ENCODE measurements at regions not wholly inside any gene's neighbourhood (a gene's known extent, or its start where the extent isn't known, plus 50 kb on each side); places are given as distances from the start of the nearest gene placed in this dataset.

DNA sequence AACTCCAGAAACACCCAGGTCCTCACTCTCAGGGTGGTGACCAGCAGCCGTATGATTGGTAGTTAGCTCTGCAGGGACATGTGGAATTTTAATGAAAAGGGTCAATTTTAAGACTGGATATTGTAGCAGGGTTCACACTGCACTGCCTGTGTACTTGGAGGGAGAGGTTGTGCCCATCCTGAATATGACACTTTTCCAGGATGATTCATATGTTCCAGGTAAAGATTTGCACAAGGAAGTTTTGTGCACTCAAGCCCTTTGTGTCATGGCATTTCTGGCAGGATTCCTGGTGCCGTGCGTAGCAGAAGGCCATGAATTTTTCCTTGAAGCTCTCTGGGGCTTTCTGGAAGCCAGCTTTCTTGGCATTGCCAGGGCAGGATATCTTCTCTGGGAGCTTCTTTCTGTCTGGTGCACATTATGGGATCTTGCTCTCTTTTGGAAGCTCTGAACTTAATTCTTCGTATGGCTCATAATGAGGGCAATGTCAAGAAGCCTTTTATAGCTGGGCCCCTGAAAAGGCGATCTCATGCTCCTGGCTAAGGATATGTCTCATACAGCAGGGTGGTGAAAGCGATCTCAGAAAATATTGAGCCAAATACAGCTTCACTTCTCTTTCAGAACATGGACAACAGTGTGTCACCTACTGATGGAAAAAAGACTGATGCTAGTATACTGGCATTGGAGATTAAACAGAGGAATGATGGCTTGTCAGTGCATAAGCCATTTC, 1133.9 kb downstream of the AACS start:
- Histone ChIP-seq H3K4me1 (ENCODE audit: control insufficient read depth in 1 of 2, low read depth in 2 of 2) (no peaks in the 10 kb centered on the region), H3K4me3 (no peak overlapping the region), H3K9me3 (no peaks in the 10 kb centered on the region), H3K27ac (no peak overlapping the region), H3K27me3 (replicated peaks; ENCODE audit: insufficient read depth) (no peaks in the 10 kb centered on the region), H3K36me3 (no peaks in the 10 kb centered on the region)
- TF ChIP-seq, protein P1, sequence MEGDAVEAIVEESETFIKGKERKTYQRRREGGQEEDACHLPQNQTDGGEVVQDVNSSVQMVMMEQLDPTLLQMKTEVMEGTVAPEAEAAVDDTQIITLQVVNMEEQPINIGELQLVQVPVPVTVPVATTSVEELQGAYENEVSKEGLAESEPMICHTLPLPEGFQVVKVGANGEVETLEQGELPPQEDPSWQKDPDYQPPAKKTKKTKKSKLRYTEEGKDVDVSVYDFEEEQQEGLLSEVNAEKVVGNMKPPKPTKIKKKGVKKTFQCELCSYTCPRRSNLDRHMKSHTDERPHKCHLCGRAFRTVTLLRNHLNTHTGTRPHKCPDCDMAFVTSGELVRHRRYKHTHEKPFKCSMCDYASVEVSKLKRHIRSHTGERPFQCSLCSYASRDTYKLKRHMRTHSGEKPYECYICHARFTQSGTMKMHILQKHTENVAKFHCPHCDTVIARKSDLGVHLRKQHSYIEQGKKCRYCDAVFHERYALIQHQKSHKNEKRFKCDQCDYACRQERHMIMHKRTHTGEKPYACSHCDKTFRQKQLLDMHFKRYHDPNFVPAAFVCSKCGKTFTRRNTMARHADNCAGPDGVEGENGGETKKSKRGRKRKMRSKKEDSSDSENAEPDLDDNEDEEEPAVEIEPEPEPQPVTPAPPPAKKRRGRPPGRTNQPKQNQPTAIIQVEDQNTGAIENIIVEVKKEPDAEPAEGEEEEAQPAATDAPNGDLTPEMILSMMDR (IDR thresholded peaks at IDR 0.05), result no peak
- ATAC-seq (ENCODE audit: insufficient number of reproducible peaks, low FRiP score, low read depth) (no peak), DNase-seq (ENCODE audit: low spot score) (no peak)

DNA sequence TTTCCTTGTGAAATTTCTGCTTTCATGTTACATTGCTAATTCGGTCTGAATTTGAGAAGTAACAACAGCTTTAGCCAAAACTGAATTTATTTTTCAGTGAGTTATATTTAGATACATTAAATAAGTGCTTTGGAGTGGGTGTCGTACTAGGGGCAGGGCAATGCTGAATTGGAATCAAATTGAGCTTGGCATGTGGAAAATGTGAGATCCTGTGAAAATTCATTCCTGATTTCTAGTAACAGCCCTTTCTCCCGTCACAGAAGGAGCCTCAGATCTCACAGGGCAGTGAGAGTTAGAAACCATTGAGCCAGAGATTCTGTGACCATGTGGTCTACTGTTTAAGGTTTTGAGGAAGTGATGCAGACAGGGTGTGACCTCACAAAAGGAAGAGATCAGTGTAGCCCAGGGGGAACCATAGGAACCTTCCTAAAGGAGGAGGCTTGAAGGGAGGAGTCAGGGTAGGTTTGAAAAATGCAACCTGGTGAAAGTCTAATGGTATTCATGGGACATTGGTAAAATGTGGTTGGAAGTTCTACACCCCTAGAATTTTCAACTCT, 1136.8 kb downstream of the AACS start:
- ATAC-seq (ENCODE audit: insufficient number of reproducible peaks, low FRiP score, low read depth) (no peak), DNase-seq (ENCODE audit: low spot score) (no peak)
- Histone ChIP-seq H3K27ac (no peak overlapping the region), H3K4me3 (no peak overlapping the region), H3K36me3 (no peaks in the 10 kb centered on the region), H3K9me3 (no peaks in the 10 kb centered on the region), H3K4me1 (ENCODE audit: control insufficient read depth in 1 of 2, low read depth in 2 of 2) (no peaks in the 10 kb centered on the region), H3K27me3 (replicated peaks; ENCODE audit: insufficient read depth) (no peaks in the 10 kb centered on the region)
- TF ChIP-seq, protein P1 (IDR thresholded peaks at IDR 0.05), result no peak

DNA sequence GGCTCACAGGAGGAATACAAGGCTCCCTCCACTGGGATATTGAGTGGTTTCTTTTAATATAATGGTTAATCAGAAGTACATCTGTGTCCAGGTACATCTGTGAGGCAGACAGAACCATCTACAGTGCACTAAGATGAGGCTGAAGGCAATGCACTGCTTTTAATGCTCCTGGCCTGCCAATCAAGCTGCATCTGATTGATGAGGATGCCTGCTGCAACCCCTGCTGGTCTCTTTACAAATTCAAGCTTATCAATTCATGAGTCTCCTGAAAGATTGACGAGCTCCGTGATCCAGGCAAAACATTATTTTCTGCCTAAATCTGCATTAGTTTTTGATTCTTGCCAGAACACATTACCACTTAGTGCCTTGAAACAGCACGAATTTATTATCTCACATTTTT, 1139.1 kb downstream of the AACS start:
- Histone ChIP-seq H3K4me1 (ENCODE audit: control insufficient read depth in 1 of 2, low read depth in 2 of 2) (no peaks in the 10 kb centered on the region), H3K4me3 (no peak overlapping the region), H3K36me3 (no peaks in the 10 kb centered on the region), H3K27ac (no peak overlapping the region), H3K9me3 (no peaks in the 10 kb centered on the region), H3K27me3 (replicated peaks; ENCODE audit: insufficient read depth) (no peaks in the 10 kb centered on the region)
- TF ChIP-seq, protein P1 (IDR thresholded peaks at IDR 0.05), result no peak
- ATAC-seq (ENCODE audit: insufficient number of reproducible peaks, low FRiP score, low read depth) (no peak), DNase-seq (ENCODE audit: low spot score) (no peak)

DNA sequence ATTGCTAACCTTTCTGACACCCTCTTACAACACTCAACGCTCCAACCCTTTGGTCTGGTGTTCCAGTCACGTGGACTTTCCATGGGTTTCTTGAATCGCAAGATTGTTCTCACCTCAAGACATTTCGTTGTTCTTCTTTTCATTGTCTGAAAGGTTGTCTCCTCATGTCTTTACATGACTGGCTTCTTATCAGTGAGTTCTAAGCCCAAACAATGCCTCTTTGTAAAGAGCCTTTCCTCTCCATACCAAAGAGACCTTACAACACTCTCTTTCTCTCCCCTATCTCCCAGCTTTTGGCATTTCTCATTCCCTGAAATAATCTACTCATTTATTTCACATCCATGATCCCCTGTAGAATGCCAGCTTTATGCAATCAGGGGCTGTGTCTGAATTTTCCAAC, 1144.8 kb downstream of the AACS start:
- TF ChIP-seq, protein P1 (IDR thresholded peaks at IDR 0.05), result no peak

DNA sequence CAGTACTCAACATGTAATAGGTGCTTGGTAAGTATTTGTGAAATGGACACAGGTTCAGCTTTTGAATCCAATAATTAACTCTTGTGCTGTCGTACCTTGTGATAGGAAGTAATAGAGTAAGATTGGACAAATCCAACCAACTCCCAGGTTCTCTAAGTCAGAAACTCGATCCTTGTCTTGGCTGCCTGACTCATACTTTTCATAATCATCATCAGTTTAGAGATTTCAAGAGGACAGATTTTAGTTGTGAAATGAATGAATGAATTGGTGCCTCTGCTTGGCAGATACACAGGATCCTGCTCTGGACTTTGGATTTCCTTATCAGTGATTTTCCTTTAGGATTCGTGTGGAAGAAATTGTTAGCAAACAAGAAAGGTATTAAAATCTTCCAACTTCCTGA, 1145.2 kb downstream of the AACS start:
- no peak for DNase-seq (ENCODE audit: low spot score)
- no peak for ATAC-seq (ENCODE audit: insufficient number of reproducible peaks, low FRiP score, low read depth)

More for the DNA sequence above, 1144.8 kb downstream of the AACS start:
- no peaks in the 10 kb centered on the region for H3K4me1 ChIP-seq (ENCODE audit: control insufficient read depth in 1 of 2, low read depth in 2 of 2)
- H3K36me3 ChIP-seq, result no peaks in the 10 kb centered on the region
- H3K27ac ChIP-seq, result no peak overlapping the region
- ATAC-seq (ENCODE audit: insufficient number of reproducible peaks, low FRiP score, low read depth) (no peak), DNase-seq (ENCODE audit: low spot score) (no peak)
- H3K27me3 ChIP-seq (replicated peaks; ENCODE audit: insufficient read depth), result no peaks in the 10 kb centered on the region
- no peak overlapping the region for H3K4me3 ChIP-seq
- H3K9me3 ChIP-seq, result no peaks in the 10 kb centered on the region

More for the DNA sequence above, 1145.2 kb downstream of the AACS start:
- H3K4me1 ChIP-seq (ENCODE audit: control insufficient read depth in 1 of 2, low read depth in 2 of 2), result no peaks in the 10 kb centered on the region
- no peaks in the 10 kb centered on the region for H3K36me3 ChIP-seq
- H3K27ac ChIP-seq, result no peak overlapping the region
- H3K9me3 ChIP-seq, result no peaks in the 10 kb centered on the region
- H3K4me3 ChIP-seq, result no peak overlapping the region
- H3K27me3 ChIP-seq (replicated peaks; ENCODE audit: insufficient read depth), result no peaks in the 10 kb centered on the region
- TF ChIP-seq, protein P1 (IDR thresholded peaks at IDR 0.05), result no peak
